Right cardiac atrium (tissue), 5 donors: ENCODE measurements at regions not wholly inside any gene's neighbourhood (a gene's known extent, or its start where the extent isn't known, plus 50 kb on each side); places are given as distances from the start of the nearest gene placed in this dataset.

Experiments used
- ATAC-seq, 2 donors: fragments of 200-7000 bp; cut with Tn5 transposase; one replicate each; pipeline versions ENCODE4 v1.8.0 to v1.9.1; 2020; ENCODE audit warnings: moderate library complexity in 2 of 2, mild to moderate bottlenecking in 1 of 2
- DNase-seq, 3 donors: peaks; one replicate each; pipeline ENCODE4 v3.0.0-alpha.2; 2020
- H3K27ac ChIP-seq: one replicate; pipeline ENCODE4 v1.5.1; 2013; ENCODE audit warnings: mild to moderate bottlenecking, low read length, control low read depth, moderate library complexity
- H3K27me3 ChIP-seq: one replicate; pipeline ENCODE4 v1.6.1; 2013; ENCODE audit not compliant: control insufficient read depth, insufficient read depth
- H3K4me1 ChIP-seq: one replicate; pipeline ENCODE4 v1.6.1; 2013; ENCODE audit warnings: low read length; ENCODE audit not compliant: control insufficient read depth, insufficient read depth
- H3K4me3 ChIP-seq: one replicate; pipeline ENCODE4 v1.5.1; 2013; ENCODE audit warnings: low read length, control low read depth
- H3K9me3 ChIP-seq: one replicate; pipeline ENCODE4 v1.6.1; 2013; ENCODE audit warnings: low read length; ENCODE audit not compliant: control insufficient read depth
- WGBS: extraction: QIAGEN DNeasy Blood & Tissue Kit; methylation state at CpG from one replicate; pipeline ENCODE4 v1.1.7; 2013; 5-methylcytosine and 5-hydroxymethylcytosine counted together
- intact Hi-C, 4 donors: fragments of 100-400 bp; cut with DNase I; formaldehyde crosslinking; loops; one replicate each; pipeline versions ENCODE4 v1.11.0 to v1.14.0; 2022 to 2023
- donor health status: healthy with polysubstance abuse.
- donor health status: DM: no; HTN: yes; CAD: no.
- donor health status: DM: no; HTN: no; CAD: no.
- donor health status: DM: no; HTN: yes; CAD: no; lungs with severe emphysema.
- donor health status: DM: yes; HTN: yes; CAD: no.

DNA sequence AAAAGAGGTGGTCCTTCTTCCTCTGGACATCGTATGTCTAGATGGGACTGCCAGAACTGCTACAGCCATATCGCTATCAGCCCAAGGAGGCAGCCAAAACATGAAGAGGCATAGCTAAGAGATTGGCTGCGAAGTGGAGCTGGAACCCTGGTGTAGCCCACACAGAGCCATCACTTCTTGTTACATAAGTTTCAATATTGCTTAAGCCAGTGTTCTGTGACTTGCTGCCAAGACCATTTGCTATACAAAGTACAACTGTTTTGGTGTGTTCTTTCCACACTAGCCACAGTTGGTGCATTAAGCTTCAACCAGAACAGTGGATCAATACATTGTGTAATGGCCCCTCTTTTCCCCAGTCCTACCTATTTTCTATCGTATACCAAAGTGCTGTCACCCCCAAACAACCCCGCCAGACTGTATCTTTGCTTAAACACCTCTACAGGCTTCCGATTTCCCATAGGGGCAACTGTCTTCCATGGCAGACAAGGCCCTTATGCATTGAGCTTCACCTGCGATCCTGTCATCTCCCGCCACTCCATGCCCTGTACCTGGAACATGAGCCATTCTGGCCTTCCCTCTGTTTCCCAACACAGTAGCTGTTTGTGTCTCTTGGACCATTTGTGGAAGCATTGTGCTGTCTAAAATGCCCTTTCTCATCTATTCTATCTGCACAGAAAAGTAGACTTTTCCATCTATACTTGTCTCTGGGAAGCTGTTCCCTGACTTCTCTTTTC is 241.8 kb downstream of the TTLL7 start:
- intact Hi-C loops = no loop called here
- peak in 2 of 3 donors; percentile 43 to 70 for DNase-seq
- ATAC-seq = peak in 1 of 2 donors; percentile 90
- Histone ChIP-seq H3K27me3 (no peaks in the 10 kb centered on the region), H3K27ac (no peak overlapping the region), H3K4me3 (no peak overlapping the region), H3K4me1 (no peaks in the 10 kb centered on the region), H3K9me3 (no peaks in the 10 kb centered on the region)
- 84% methylated on average over 8 of the region's 8 CpGs for WGBS

DNA sequence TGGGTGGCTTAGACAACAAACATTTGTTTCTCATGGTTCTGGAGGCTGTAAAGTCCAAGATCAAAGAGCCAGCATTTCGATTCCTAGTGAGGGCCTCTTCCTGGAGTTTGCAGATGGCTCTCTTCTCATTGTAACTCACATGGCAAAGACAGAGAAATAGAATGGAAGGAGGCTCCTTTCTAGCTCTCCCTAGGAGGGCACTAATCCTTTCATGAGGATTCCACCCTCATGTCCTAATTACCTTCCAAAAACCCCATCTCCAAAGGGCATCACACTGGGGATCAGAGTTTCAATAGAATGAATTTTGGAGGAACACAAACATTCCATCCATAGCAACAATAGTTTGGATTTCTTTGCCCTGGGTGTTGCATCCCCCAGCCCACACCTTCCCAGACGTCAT is 247.3 kb downstream of the TTLL7 start:
- no peak for DNase-seq
- no peak for ATAC-seq
- intact Hi-C loops = no loop called here
- Histone ChIP-seq H3K4me3 (no peak overlapping the region), H3K9me3 (no peaks in the 10 kb centered on the region), H3K27ac (no peak overlapping the region), H3K4me1 (no peaks in the 10 kb centered on the region), H3K27me3 (no peaks in the 10 kb centered on the region)
- 89% methylated on average over 2 of the region's 2 CpGs for WGBS

DNA sequence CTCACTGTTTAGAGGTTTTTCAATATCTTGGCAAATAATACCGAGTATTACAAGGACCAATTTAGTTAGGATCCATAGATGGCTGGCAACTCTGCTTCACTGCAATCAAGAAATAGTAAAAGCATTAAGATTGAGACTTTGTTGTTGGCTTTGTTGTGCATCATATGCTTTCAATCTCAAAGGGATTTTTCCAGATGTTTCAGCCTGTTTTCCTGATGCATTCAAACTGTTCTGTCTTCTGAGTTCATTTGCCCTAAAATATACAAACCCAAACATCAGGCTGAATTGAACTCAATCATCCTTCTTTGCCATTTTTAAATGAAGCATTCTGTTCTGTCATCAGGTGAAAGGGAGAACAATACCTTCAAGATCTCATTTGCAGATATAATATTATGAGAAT is 248.7 kb downstream of the TTLL7 start:
- H3K4me3 ChIP-seq = no peak overlapping the region
- ATAC-seq (no peak), DNase-seq (no peak)
- H3K27me3 ChIP-seq = no peaks in the 10 kb centered on the region
- H3K27ac ChIP-seq = no peak overlapping the region
- H3K4me1 ChIP-seq = no peaks in the 10 kb centered on the region
- WGBS = 75% methylated on average over 1 of the region's 1 CpG
- H3K9me3 ChIP-seq = no peaks in the 10 kb centered on the region
- intact Hi-C loops = no loop called here

DNA sequence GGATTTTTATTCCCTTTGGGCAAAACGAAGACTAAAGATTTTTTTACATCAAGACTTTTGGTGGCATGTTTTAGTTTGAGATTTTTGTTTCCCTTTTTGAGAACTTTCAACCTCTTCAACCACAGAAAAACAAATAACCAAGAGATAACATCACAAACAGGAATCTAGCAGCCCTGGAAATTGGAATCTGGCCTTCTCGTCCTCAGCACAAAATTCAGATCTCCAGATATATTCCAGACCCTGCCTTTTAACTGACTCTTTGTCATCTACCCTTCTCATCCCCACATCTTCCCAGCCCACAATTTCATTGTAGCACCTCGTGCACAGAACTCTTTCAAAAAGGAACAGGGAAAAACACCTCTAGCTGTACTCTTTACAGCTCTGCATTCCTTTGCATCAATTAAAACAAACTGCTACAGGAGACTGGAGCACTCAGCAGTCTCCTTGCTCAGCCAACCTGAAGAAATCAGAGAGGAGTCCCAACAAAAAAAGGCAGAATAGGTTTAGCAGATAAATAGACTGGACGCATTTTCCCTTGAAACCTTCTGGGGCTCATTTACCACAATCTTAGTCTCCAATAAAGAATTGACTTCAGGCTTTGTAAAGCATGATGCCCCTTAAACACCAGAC is 251.0 kb downstream of the TTLL7 start:
- intact Hi-C loops = no loop called here
- ATAC-seq = no peak
- no peak for DNase-seq
- H3K4me3 ChIP-seq = no peak overlapping the region
- H3K27ac ChIP-seq = no peak overlapping the region
- 77% methylated on average over 4 of the region's 4 CpGs for WGBS
- no peaks in the 10 kb centered on the region for H3K27me3 ChIP-seq
- no peaks in the 10 kb centered on the region for H3K9me3 ChIP-seq
- no peaks in the 10 kb centered on the region for H3K4me1 ChIP-seq

DNA sequence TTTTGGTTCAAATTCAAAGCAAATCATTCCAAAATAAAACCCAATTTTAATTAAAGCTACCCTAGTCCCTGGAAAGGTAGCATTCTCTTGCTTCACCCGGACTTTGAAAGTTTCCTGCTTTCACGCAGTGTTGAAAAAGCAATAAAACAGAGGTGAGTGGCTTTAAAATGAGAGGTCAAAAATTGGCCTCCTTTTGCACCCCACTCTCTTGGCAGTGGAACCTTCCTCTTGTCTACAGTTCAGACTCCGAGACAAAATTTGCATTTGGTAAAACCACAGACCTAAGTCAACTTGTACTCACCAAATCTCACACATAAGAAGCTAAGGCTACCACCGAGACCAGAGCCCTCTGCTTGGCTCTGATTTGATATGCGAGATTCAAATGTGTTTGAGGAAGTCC is 252.7 kb downstream of the TTLL7 start:
- no peaks in the 10 kb centered on the region for H3K9me3 ChIP-seq
- no peak overlapping the region for H3K27ac ChIP-seq
- no peaks in the 10 kb centered on the region for H3K4me1 ChIP-seq
- H3K4me3 ChIP-seq = no peak overlapping the region
- intact Hi-C loops = no loop called here
- DNase-seq (no peak), ATAC-seq (no peak)
- H3K27me3 ChIP-seq = no peaks in the 10 kb centered on the region
- 95% methylated on average over 5 of the region's 5 CpGs for WGBS

DNA sequence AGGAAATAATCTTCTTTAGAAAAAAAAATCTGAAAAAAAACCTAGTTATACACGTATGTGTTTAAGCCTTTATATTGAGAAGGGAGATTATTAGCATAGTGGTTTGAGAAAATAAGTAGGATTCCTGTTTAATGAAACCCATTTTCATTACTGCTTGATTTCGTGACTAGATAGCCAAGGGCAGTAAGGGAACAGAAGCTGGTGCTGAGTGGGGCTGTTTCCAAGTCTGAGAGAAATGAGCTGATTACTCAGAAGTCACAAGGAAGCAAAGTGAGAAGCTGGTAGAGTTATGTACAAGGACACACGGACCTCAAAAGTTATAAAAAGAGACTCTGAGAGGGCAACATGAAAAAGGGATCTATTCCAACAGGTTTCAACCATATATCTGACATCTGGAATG is 256.5 kb downstream of the TTLL7 start:
- 57% methylated on average over 3 of the region's 3 CpGs for WGBS
- no peaks in the 10 kb centered on the region for H3K4me1 ChIP-seq
- no peak overlapping the region for H3K4me3 ChIP-seq
- ATAC-seq (no peak), DNase-seq (no peak)
- no peaks in the 10 kb centered on the region for H3K27me3 ChIP-seq
- no peak overlapping the region for H3K27ac ChIP-seq
- H3K9me3 ChIP-seq = no peaks in the 10 kb centered on the region
- intact Hi-C loops = no loop called here

DNA sequence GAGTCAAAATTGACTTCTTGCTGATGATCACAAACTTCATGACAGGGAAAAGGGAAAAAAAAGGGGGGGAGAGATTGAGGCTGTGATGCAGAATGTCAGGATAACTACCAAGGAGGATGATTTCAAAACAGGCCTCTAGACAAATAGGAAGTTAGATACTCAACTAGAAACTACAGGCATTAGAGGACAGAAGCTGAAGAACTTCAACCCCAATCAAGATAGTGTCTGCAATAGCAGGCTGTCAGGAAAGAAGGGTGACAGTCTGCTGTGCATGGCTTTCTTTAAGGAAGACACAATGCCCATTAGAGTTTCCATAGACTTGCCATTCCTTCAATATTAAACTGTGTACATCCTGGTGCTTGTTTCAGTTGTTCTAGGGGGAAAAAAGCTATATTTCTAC is 257.2 kb downstream of the TTLL7 start:
- intact Hi-C loops = no loop called here

DNA sequence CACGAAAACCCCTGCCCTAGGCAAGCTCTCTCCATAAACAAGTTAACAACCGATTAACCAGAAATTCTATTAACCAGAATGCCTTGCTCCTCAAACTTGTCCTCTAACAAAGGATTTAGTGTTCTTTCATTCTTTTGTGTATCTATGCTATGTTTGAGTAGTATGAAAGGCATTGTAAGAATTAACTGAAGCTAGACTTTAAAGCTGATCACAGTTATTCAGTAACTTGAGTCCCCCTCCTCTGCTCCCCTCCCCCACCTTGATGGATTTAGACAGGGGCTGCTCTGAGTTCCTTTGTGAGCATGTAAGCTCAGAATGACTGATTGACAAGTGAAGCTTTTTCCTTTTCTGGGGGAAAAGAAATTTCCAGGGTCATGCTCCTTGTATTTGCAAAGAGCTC is 257.6 kb downstream of the TTLL7 start:
- H3K4me3 ChIP-seq = no peak overlapping the region
- no peaks in the 10 kb centered on the region for H3K9me3 ChIP-seq
- no peaks in the 10 kb centered on the region for H3K27me3 ChIP-seq
- DNase-seq = no peak
- H3K4me1 ChIP-seq = no peaks in the 10 kb centered on the region
- intact Hi-C loops = no loop called here
- WGBS = 92% methylated on average over 2 of the region's 2 CpGs
- no peak for ATAC-seq
- no peak overlapping the region for H3K27ac ChIP-seq

More for the DNA sequence above, 257.2 kb downstream of the TTLL7 start:
- no peak for ATAC-seq
- no peaks in the 10 kb centered on the region for H3K27me3 ChIP-seq
- no peak overlapping the region for H3K27ac ChIP-seq
- no peak overlapping the region for H3K4me3 ChIP-seq
- DNase-seq = no peak
- H3K4me1 ChIP-seq = no peaks in the 10 kb centered on the region
- no peaks in the 10 kb centered on the region for H3K9me3 ChIP-seq

DNA sequence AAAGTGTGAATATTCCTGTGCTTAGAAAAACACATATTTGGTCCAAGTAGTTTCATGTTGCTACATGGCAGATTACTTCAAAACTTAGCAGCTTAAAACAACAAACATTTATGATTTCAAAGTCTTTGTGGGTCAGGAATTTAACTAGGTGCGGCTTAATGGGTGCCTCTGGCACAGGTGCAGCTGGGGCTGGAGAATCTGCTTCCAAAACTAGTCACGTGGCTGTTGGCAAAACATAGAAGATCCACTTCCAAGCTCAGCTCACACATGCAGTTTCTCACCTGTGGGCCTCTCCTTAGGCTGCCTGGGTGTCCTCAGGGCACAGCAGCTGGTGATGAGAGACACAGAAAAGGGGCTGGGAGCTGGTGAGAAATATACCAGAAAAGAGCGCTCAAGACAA is 263.4 kb downstream of the TTLL7 start:
- Histone ChIP-seq H3K27me3 (no peaks in the 10 kb centered on the region), H3K4me3 (no peak overlapping the region), H3K9me3 (no peaks in the 10 kb centered on the region), H3K4me1 (no peaks in the 10 kb centered on the region), H3K27ac (no peak overlapping the region)
- DNase-seq (no peak), ATAC-seq (no peak)
- WGBS = 77% methylated on average over 3 of the region's 3 CpGs
- intact Hi-C loops = no loop called here

DNA sequence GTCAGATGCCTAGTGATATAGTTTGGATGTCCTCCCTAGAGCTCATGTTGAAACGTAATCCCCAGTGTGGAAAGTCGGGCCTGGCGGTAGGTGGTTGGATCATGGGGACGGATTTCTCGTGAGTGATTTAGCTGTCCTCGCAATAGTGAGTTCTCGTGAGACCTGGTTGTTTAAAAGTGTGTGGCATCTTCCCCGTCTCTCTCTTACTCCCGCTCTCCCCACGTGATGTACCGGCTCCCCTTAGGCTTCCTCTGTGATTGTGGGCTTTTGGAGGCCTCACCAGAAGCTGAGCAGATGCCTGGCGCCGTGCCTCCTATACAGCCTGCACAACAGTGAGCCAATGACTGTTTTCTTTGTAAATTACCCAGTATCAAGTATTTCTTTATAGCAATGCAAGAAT is 264.5 kb downstream of the TTLL7 start:
- WGBS = 91% methylated on average over 13 of the region's 13 CpGs

DNA sequence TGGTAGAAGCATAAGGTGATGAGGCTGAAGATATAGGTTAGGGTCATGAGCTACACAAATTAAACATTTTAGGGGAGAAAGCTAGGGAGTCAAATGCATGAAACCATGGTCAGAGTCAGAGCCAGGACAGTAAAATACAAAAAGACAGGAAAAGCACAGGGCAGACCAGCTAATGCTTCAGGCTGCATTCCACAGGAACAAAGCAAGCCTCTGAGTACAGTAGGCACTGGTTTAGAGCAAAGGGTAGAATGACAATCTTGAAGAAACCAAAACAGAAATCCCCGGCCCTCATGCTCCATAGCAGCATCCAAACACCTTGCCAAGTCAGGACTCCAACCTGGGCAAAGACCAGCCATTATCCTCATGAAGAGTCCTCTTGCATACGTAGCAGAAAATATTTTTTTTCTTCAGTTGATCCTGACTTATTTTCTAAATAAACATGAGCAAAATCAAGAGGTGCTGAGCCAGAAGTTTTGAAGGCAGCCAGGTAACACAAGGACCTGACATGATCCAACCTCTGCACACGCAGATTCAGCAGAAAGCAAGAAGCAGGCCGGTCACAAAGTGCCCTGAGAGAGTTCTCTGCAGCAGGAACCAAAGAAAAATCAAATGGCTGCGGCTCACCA is 273.1 kb downstream of the TTLL7 start:
- no peaks in the 10 kb centered on the region for H3K9me3 ChIP-seq
- H3K4me3 ChIP-seq = no peak overlapping the region
- no peak for ATAC-seq
- WGBS = 93% methylated on average over 5 of the region's 5 CpGs
- intact Hi-C loops = no loop called here
- no peaks in the 10 kb centered on the region for H3K27me3 ChIP-seq
- no peak overlapping the region for H3K27ac ChIP-seq
- no peak for DNase-seq
- H3K4me1 ChIP-seq = no peaks in the 10 kb centered on the region

More for the DNA sequence above, 264.5 kb downstream of the TTLL7 start:
- H3K27me3 ChIP-seq = no peaks in the 10 kb centered on the region
- DNase-seq (no peak), ATAC-seq (no peak)
- no peaks in the 10 kb centered on the region for H3K9me3 ChIP-seq
- intact Hi-C loops = no loop called here
- no peaks in the 10 kb centered on the region for H3K4me1 ChIP-seq
- no peak overlapping the region for H3K27ac ChIP-seq
- H3K4me3 ChIP-seq = no peak overlapping the region
